RWPE2 (cell line): ENCODE measurements at regions not wholly inside any gene's neighbourhood (a gene's known extent, or its start where the extent isn't known, plus 50 kb on each side); places are given as distances from the start of the nearest gene placed in this dataset.

Source experiments
- ATAC-seq: fragments of 200-7000 bp; cut with Tn5 transposase; 3 replicates; pipeline ENCODE4 v1.9.1; 2021; ENCODE audit warnings: low read depth
- DNase-seq: peaks from one replicate; pipeline ENCODE4 v3.0.0-alpha.2; 2020; ENCODE audit warnings: low spot score
- H3K27ac ChIP-seq: fragments of 450-650 bp; 2 replicates; pipeline ENCODE4 v1.5.1; 2017; ENCODE audit warnings: mild to moderate bottlenecking; ENCODE audit not compliant: poor library complexity, severe bottlenecking
- H3K27me3 ChIP-seq: fragments of 250-450 bp; sonication (Bioruptor Pico); 2 replicates; pipeline ENCODE4 v1.5.1; 2021; ENCODE audit warnings: mild to moderate bottlenecking, moderate library complexity; ENCODE audit not compliant: insufficient read depth, poor library complexity, severe bottlenecking
- H3K36me3 ChIP-seq: fragments of 250-450 bp; sonication (Bioruptor Pico); 2 replicates; pipeline ENCODE4 v1.5.1; 2020; ENCODE audit warnings: low read depth, mild to moderate bottlenecking, moderate library complexity
- H3K4me1 ChIP-seq: fragments of 250-450 bp; sonication (Bioruptor Pico); 2 replicates; pipeline ENCODE4 v1.5.1; 2021; ENCODE audit warnings: mild to moderate bottlenecking, moderate library complexity; ENCODE audit not compliant: insufficient read depth, poor library complexity, severe bottlenecking
- H3K4me3 ChIP-seq: fragments of 250-450 bp; sonication (Bioruptor Pico); 2 replicates; pipeline ENCODE4 v1.5.1; 2021; ENCODE audit warnings: mild to moderate bottlenecking, moderate library complexity; ENCODE audit not compliant: severe bottlenecking
- H3K9me3 ChIP-seq: fragments of 250-450 bp; sonication (Bioruptor Pico); 2 replicates; pipeline ENCODE4 v1.5.1; 2021; ENCODE audit warnings: mild to moderate bottlenecking, moderate library complexity; ENCODE audit not compliant: severe bottlenecking
- TF ChIP-seq, protein P1 (sequence below): fragments of 450-650 bp; IDR thresholded peaks from one replicate; pipeline ENCODE4 v1.5.1; 2017; ENCODE audit warnings: mild to moderate bottlenecking, moderate library complexity; ENCODE audit not compliant: poor library complexity, severe bottlenecking

DNA sequence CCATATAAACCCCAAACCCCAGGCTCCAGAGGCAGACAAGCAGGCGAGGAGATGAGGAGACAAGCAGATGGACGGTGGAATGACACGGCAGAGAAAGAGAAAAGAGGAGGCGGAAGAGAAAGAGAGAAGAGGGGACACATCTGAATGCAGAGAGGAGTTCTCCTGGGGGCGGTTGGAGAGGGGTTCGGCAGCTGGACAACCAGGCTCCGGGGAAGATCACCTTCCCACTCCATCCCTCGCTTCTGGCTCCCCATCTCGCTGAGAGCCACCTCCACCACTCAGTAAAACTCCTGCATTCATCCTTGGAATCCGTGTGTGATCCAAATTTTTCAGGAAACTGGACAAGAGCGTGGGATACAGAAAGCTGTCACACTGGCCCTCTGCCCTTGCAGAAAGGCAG is 966.7 kb upstream of the NXPH2 start:
- H3K4me1 ChIP-seq, result no peaks in the 10 kb centered on the region
- TF ChIP-seq, protein P1, sequence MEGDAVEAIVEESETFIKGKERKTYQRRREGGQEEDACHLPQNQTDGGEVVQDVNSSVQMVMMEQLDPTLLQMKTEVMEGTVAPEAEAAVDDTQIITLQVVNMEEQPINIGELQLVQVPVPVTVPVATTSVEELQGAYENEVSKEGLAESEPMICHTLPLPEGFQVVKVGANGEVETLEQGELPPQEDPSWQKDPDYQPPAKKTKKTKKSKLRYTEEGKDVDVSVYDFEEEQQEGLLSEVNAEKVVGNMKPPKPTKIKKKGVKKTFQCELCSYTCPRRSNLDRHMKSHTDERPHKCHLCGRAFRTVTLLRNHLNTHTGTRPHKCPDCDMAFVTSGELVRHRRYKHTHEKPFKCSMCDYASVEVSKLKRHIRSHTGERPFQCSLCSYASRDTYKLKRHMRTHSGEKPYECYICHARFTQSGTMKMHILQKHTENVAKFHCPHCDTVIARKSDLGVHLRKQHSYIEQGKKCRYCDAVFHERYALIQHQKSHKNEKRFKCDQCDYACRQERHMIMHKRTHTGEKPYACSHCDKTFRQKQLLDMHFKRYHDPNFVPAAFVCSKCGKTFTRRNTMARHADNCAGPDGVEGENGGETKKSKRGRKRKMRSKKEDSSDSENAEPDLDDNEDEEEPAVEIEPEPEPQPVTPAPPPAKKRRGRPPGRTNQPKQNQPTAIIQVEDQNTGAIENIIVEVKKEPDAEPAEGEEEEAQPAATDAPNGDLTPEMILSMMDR, result no peak
- no peak overlapping the region for H3K4me3 ChIP-seq
- H3K27me3 ChIP-seq, result no peaks in the 10 kb centered on the region
- no peak for DNase-seq
- no peak for ATAC-seq
- H3K27ac ChIP-seq, result no peak overlapping the region
- no peaks in the 10 kb centered on the region for H3K9me3 ChIP-seq
- H3K36me3 ChIP-seq, result no peaks in the 10 kb centered on the region

DNA sequence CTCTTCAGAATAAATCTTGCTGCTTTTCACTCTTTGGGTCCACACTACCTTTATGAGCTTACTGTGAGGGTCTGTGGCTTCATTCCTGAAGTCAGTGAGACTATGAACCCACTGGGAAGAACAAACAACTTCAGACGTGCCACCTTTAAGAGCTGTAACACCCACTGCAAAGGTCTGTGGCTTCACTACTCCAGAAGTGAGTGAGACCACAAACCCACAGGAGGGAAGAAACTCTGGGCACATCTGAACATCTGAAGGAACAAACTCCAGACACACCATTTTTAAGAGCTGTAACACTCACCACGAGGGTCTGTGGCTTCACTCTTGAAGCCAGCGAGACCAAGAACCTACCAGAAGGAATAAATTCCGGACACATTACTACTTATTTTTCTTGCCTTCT is 964.1 kb upstream of the NXPH2 start:
- no peaks in the 10 kb centered on the region for H3K36me3 ChIP-seq
- TF ChIP-seq, protein P1, result no peak
- no peaks in the 10 kb centered on the region for H3K4me1 ChIP-seq
- no peak overlapping the region for H3K4me3 ChIP-seq
- DNase-seq (no peak), ATAC-seq (no peak)
- no peaks in the 10 kb centered on the region for H3K9me3 ChIP-seq
- H3K27me3 ChIP-seq, result no peaks in the 10 kb centered on the region
- no peak overlapping the region for H3K27ac ChIP-seq

DNA sequence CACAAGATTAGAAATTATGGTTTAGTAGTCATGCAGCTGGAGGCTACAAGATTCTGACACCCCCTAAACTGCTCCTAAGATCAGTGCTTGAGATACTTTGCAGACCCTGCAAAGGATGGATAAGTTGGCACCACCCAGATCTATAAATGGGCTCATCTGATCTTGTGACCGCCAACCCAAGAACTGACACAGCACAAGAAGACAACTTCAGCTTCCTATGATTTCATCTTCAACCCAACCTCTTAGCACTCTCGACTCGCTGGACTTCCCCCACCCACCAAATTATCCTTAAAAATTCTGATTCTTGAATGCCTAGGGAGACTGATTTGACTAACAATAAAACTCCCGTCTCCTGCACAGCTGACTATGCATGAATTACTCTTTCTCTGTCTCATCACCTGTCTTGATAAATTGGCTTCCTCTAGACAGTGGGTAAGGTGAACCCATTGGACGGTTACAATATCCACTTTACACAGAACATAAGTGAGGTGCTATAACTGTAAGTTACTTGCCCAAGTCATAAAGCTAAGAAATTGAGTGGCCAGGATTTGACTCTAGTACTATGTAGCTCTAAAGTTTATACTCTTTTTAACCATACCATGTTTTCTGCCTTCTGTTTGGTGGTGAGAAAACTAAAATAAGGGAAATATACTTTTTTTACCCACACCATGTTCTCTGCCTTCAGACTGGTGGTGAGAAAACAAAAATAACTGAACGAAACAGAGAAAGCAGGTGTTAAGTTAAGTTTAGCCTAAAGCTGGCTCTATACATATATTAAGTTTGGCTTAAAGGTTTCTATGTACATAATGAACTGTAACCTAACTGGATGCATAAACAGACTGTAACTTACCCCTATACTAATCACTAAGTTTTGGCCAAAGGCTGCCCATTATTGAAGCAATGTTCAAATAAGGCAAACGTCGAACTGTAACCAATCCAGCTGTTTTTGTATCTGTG is 962.3 kb upstream of the NXPH2 start:
- no peak overlapping the region for H3K4me3 ChIP-seq
- DNase-seq, result no peak
- TF ChIP-seq, protein P1, result no peak
- no peaks in the 10 kb centered on the region for H3K4me1 ChIP-seq
- no peaks in the 10 kb centered on the region for H3K36me3 ChIP-seq
- ATAC-seq, result no peak
- H3K27ac ChIP-seq, result no peak overlapping the region
- no peaks in the 10 kb centered on the region for H3K27me3 ChIP-seq
- no peaks in the 10 kb centered on the region for H3K9me3 ChIP-seq

DNA sequence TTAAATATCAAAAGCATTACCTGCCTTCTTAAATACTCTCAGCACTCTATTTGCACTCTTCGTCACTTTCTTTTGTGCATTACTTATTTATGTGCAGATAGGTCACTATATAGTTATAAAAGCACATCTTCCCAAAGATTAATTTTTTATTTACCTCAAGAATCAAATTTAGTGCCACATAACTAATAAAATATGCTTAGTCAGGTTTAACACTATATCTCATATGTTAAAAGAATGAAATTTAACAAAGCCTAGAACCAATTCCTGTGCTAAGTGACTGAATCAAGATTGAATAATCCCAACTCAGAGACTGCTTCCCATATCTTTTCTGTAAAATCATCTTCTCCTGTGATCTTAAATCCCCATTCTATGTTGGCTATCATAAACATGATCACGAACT is 957.5 kb upstream of the NXPH2 start:
- no peaks in the 10 kb centered on the region for H3K27me3 ChIP-seq
- TF ChIP-seq, protein P1, result no peak
- DNase-seq, result no peak
- H3K4me1 ChIP-seq, result no peaks in the 10 kb centered on the region
- H3K9me3 ChIP-seq, result no peaks in the 10 kb centered on the region
- H3K4me3 ChIP-seq, result no peak overlapping the region
- H3K27ac ChIP-seq, result no peak overlapping the region
- H3K36me3 ChIP-seq, result no peaks in the 10 kb centered on the region
- ATAC-seq, result no peak

DNA sequence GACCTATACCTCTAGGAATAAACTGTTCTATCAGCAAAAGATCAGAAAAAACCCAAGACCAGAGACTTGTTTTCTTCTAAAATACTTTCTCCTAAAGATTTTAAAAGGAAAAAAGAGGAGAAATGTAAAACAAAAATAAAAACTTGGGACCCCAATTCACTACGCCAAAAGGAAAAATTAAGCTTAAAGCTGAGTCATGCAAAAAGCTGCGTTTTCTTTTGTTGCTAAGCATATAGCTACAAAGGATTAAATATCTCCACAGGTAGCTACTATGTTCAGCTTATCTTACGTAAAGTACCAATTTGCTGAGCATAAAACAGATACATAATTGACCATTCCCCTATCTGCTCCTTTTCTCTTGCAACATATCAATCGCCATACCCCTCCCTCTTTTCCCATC is 950.0 kb upstream of the NXPH2 start:
- DNase-seq (no peak), ATAC-seq (no peak)
- Histone ChIP-seq H3K4me3 (no peak overlapping the region), H3K9me3 (no peaks in the 10 kb centered on the region), H3K27me3 (no peaks in the 10 kb centered on the region), H3K36me3 (no peaks in the 10 kb centered on the region), H3K27ac (no peak overlapping the region), H3K4me1 (no peaks in the 10 kb centered on the region)
- TF ChIP-seq, protein P1, result no peak
